Breast epithelium (tissue), 3 donors: ENCODE measurements at regions not wholly inside any gene's neighbourhood (a gene's known extent, or its start where the extent isn't known, plus 50 kb on each side); places are given as distances from the start of the nearest gene placed in this dataset.

ENCODE experiments used
- POLR2A ChIP-seq: fragments of 450-650 bp; IDR thresholded peaks from one replicate; pipeline ENCODE4 v1.6.1; 2016; ENCODE audit warnings: antibody characterized with exemption, mild to moderate bottlenecking, moderate library complexity
- POLR2AphosphoS5 ChIP-seq, 3 donors: sonication (generic); formaldehyde crosslinking; IDR thresholded peaks; one replicate each; pipeline ENCODE4 v1.6.1; 2017; ENCODE audit warnings: antibody characterized with exemption in 3 of 3

GRCh38 chr4:96139251-96139929, 299.5 kb downstream of the PDHA2 start:
- TF ChIP-seq POLR2A (no peak), POLR2AphosphoS5 (IDR thresholded peaks at IDR 0.05) (no peak)
